B cell (primary cell): ENCODE measurements at regions not wholly inside any gene's neighbourhood (a gene's known extent, or its start where the extent isn't known, plus 50 kb on each side); places are given as distances from the start of the nearest gene placed in this dataset.
"Not testable (repeated sequence)": the region's sequence is repeated elsewhere in the genome, so short reads cannot be mapped to it uniquely, and the experiment has no call there.

ENCODE experiments used
- ATAC-seq: fragments of 200-7000 bp; cut with Tn5 transposase; one replicate; pipeline ENCODE4 v1.10.0; 2021; ENCODE audit warnings: low read depth, mild to moderate bottlenecking, moderate number of reproducible peaks, moderate library complexity
- CTCF ChIA-PET: fragments of 350-600 bp; sonication (Branson Sonifier 250); formaldehyde crosslinking; loops from one replicate; lab custom pipeline; 2021; ENCODE audit warnings: antibody characterized with exemption, inconsistent platforms; lab: Charles Lee
- POLR2A ChIA-PET: fragments of 350-600 bp; sonication (Branson Sonifier 250); formaldehyde crosslinking; loops from one replicate; lab custom pipeline; 2021; ENCODE audit warnings: antibody characterized with exemption; lab: Charles Lee
- DNase-seq: peaks from one replicate; pipeline ENCODE4 v3.0.0; 2013
- H2AFZ ChIP-seq: 2 replicates; pipeline ENCODE4 v1.6.1; 2012; ENCODE audit warnings: mild to moderate bottlenecking, low read depth, low read length; ENCODE audit not compliant: insufficient read depth, poor library complexity, severe bottlenecking
- H3K27ac ChIP-seq, 2 donors: 1 replicate in 1 of 2; 2 replicates in 1 of 2; pipeline ENCODE4 v1.5.1; 2012 to 2013; ENCODE audit warnings: low read length in 2 of 2, mild to moderate bottlenecking in 2 of 2, moderate library complexity in 1 of 2
- H3K27me3 ChIP-seq, 4 experiments: fragments of 200-600 bp in 1 of 4; sonication (generic) in 1 of 4; replicated peaks in 1 of 4; 1 replicate in 2 of 4; 2 replicates in 2 of 4; pipeline versions ENCODE4 v1.6.1 to v1.7.0; 2013 to 2016; ENCODE audit warnings: low read length in 3 of 4, mild to moderate bottlenecking in 2 of 4, mixed read lengths in 1 of 4, moderate library complexity in 1 of 4; ENCODE audit not compliant: insufficient read depth in 4 of 4, control insufficient read depth in 3 of 4; ENCODE audit errors: control extremely low read depth in 1 of 4
- H3K36me3 ChIP-seq, 2 experiments: replicated peaks in 1 of 2; 1 replicate in 1 of 2; 2 replicates in 1 of 2; pipeline versions ENCODE4 v1.6.1 to v1.7.1; 2013; ENCODE audit warnings: low read length in 1 of 2; ENCODE audit not compliant: insufficient read depth in 2 of 2, control insufficient read depth in 1 of 2; ENCODE audit errors: control extremely low read depth in 1 of 2, extremely low read depth in 1 of 2
- H3K4me1 ChIP-seq, 2 donors: fragments of 200-600 bp in 1 of 2; sonication (generic) in 1 of 2; 1 replicate in 1 of 2; 2 replicates in 1 of 2; pipeline versions ENCODE4 v1.5.1 to v1.6.1; 2013 to 2017; ENCODE audit warnings: low read length in 2 of 2; ENCODE audit not compliant: control insufficient read depth in 2 of 2, insufficient read depth in 2 of 2
- H3K4me2 ChIP-seq: replicated peaks from 2 replicates; pipeline ENCODE3; 2012; ENCODE audit warnings: mild to moderate bottlenecking, low read depth, low read length; ENCODE audit not compliant: poor library complexity, severe bottlenecking
- H3K4me3 ChIP-seq, 5 experiments: fragments of 200-600 bp in 1 of 5; sonication (generic) in 1 of 5; 1 replicate in 3 of 5; 2 replicates in 2 of 5; pipeline versions ENCODE4 v1.5.1 to v1.7.0; 2011 to 2016; ENCODE audit warnings: low read length in 4 of 5, mild to moderate bottlenecking in 4 of 5, low read depth in 2 of 5, control low read depth in 1 of 5, moderate library complexity in 1 of 5; ENCODE audit not compliant: insufficient read depth in 1 of 5; ENCODE audit errors: control extremely low read depth in 1 of 5, extremely low read depth in 1 of 5
- H3K79me2 ChIP-seq: fragments of 200-600 bp; sonication (generic); one replicate; pipeline ENCODE4 v1.6.0; 2016; ENCODE audit warnings: low read length; ENCODE audit not compliant: control insufficient read depth, insufficient read depth
- H3K9ac ChIP-seq: fragments of 200-600 bp; sonication (generic); 2 replicates; pipeline ENCODE4 v1.6.1; 2017; ENCODE audit warnings: mild to moderate bottlenecking, low read length, moderate library complexity
- H3K9me3 ChIP-seq, 3 donors: one replicate each; pipeline versions ENCODE4 v1.6.1 to v1.7.1; 2013; ENCODE audit warnings: low read length in 2 of 3; ENCODE audit not compliant: control insufficient read depth in 2 of 3, insufficient read depth in 1 of 3; ENCODE audit errors: control extremely low read depth in 1 of 3
- H4K20me1 ChIP-seq: 2 replicates; pipeline ENCODE4 v1.6.0; 2012; ENCODE audit warnings: mild to moderate bottlenecking, low read length; ENCODE audit not compliant: insufficient read depth, control insufficient read depth, poor library complexity, severe bottlenecking
- H3K27ac Mint-ChIP-seq: one replicate; pipeline ENCODE4 v1.8.0; 2021; ENCODE audit warnings: mixed read lengths
- H3K27me3 Mint-ChIP-seq: one replicate; pipeline ENCODE4 v1.8.0; 2021; ENCODE audit warnings: mixed read lengths
- H3K4me1 Mint-ChIP-seq: one replicate; pipeline ENCODE4 v1.8.0; 2021; ENCODE audit warnings: mixed read lengths
- H3K4me3 Mint-ChIP-seq: one replicate; pipeline ENCODE4 v1.8.0; 2021; ENCODE audit warnings: mixed read lengths
- H3K9me3 Mint-ChIP-seq: one replicate; pipeline ENCODE4 v1.8.0; 2022; ENCODE audit warnings: mixed read lengths; ENCODE audit not compliant: insufficient read depth
- WGBS: methylation state at CpG from one replicate; pipeline ENCODE4 v1.1.5; 2013; ENCODE audit warnings: missing lambda C conversion rate; ENCODE audit not compliant: insufficient coverage; 5-methylcytosine and 5-hydroxymethylcytosine counted together
- intact Hi-C: fragments of 100-400 bp; cut with micrococcal nuclease; formaldehyde crosslinking; loops from one replicate; pipeline ENCODE4 v1.10.0; 2022

GRCh38 chr5:154636271-154636670 lies 118.9 kb upstream of the LARP1 start:
- H3K9me3 Mint-ChIP-seq, H3K27me3 Mint-ChIP-seq, H3K36me3 ChIP-seq, H3K9me3 ChIP-seq, H3K4me1 ChIP-seq, H2AFZ ChIP-seq, H3K4me3 Mint-ChIP-seq, POLR2A ChIA-PET, intact Hi-C loops, DNase-seq, H3K27ac Mint-ChIP-seq, H3K4me3 ChIP-seq, H3K79me2 ChIP-seq, H3K4me2 ChIP-seq, ATAC-seq, H3K9ac ChIP-seq, H4K20me1 ChIP-seq, H3K4me1 Mint-ChIP-seq, H3K27ac ChIP-seq, H3K27me3 ChIP-seq: not testable (repeated sequence)
- CTCF ChIA-PET: interaction anchor here (1.2 kb wide), 1 partner anchor 564 kb away, joined by 3 read pairs; no protein-coding TSS in a partner anchor
- WGBS: 97% methylated on average over 9 of the region's 12 CpGs

DNA sequence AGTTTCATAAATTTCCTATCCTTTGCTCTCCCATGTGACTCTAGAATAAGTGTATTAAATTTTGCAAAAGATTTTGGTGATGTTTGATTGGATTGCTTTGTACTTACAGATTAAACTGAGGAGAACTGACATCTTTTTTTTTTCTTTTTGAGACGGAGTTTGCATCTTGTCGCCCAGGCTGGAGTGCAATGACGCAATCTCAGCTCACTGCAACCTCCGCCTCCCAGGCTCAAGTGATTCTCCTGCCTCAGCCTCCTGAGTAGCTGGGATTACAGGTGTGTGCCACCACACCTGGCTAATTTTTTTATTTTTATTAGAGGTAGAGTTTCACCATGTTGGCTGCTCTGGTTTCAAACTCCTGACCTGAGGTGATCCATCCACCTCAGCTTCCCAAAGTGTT lies 121.4 kb upstream of the LARP1 start:
- H3K4me1 Mint-ChIP-seq, H3K27ac ChIP-seq, H3K27me3 ChIP-seq, ATAC-seq, DNase-seq, H3K27me3 Mint-ChIP-seq, H3K4me3 Mint-ChIP-seq, H3K4me1 ChIP-seq, H3K9ac ChIP-seq, H3K27ac Mint-ChIP-seq, H3K36me3 ChIP-seq, H3K9me3 ChIP-seq, CTCF ChIA-PET, H2AFZ ChIP-seq, H3K4me2 ChIP-seq, POLR2A ChIA-PET, H3K9me3 Mint-ChIP-seq, H3K79me2 ChIP-seq, H4K20me1 ChIP-seq, intact Hi-C loops, H3K4me3 ChIP-seq: not testable (repeated sequence)
- WGBS: no CpG with 5 or more reads among the region's 4 CpGs
